ENCODE measurements at regions not wholly inside any gene's neighbourhood (a gene's known extent, or its start where the extent isn't known, plus 50 kb on each side); places are given as distances from the start of the nearest gene placed in this dataset.

- DNase-seq = no peak
Measured at GRCh38 chr9:107883496-107884124, 394.0 kb upstream of the KLF4 start.

- DNase-seq = no peak
Measured at GRCh38 chr9:107881626-107882300, 392.2 kb upstream of the KLF4 start.

- no peak for DNase-seq
Measured at GRCh38 chr9:107878462-107878861, 388.9 kb upstream of the KLF4 start.

GRCh38 chr9:107875571-107875980, 386.0 kb upstream of the KLF4 start:
- no peak for DNase-seq

- DNase-seq = peak; percentile 16
Measured at GRCh38 chr9:107874591-107875369, 385.2 kb upstream of the KLF4 start.

GRCh38 chr9:107874137-107874536, 384.6 kb upstream of the KLF4 start:
- no peak for DNase-seq

GRCh38 chr9:107872457-107873192, 383.1 kb upstream of the KLF4 start:
- DNase-seq = no peak

GRCh38 chr9:107870927-107871680, 381.5 kb upstream of the KLF4 start:
- no peak for DNase-seq

- no peak for DNase-seq
Measured at GRCh38 chr9:107870221-107870620, 380.7 kb upstream of the KLF4 start.

GRCh38 chr9:107869111-107869510, 379.5 kb upstream of the KLF4 start:
- DNase-seq = no peak

GRCh38 chr9:107868186-107868585, 378.6 kb upstream of the KLF4 start:
- DNase-seq = peak; percentile 69

GRCh38 chr9:107867738-107868137, 378.2 kb upstream of the KLF4 start:
- no peak for DNase-seq

GRCh38 chr9:107866711-107867311, 377.2 kb upstream of the KLF4 start:
- peak; percentile 66 for DNase-seq

GRCh38 chr9:107863396-107863795, 373.8 kb upstream of the KLF4 start:
- no peak for DNase-seq

- no peak for DNase-seq
Measured at GRCh38 chr9:107862881-107863280, 373.3 kb upstream of the KLF4 start.

- DNase-seq = no peak
Measured at GRCh38 chr9:107862323-107862722, 372.8 kb upstream of the KLF4 start.

- no peak for DNase-seq
Measured at GRCh38 chr9:107861075-107861474, 371.5 kb upstream of the KLF4 start.

GRCh38 chr9:107858260-107858659, 368.7 kb upstream of the KLF4 start:
- DNase-seq = no peak

- DNase-seq = no peak
Measured at GRCh38 chr9:107856633-107857032, 367.1 kb upstream of the KLF4 start.

- no peak for DNase-seq
Measured at GRCh38 chr9:107855164-107855563, 365.6 kb upstream of the KLF4 start.

- no peak for DNase-seq
Measured at GRCh38 chr9:107853461-107853860, 363.9 kb upstream of the KLF4 start.

- no peak for DNase-seq
Measured at GRCh38 chr9:107852891-107853290, 363.3 kb upstream of the KLF4 start.

Measured in hematopoietic multipotent progenitor cell treated with erythropoietin and hydrocortisone succinate and interleukin-3 and kit ligand, for 4 days (in vitro differentiated cells).